ENCODE measurements at regions not wholly inside any gene's neighbourhood (a gene's known extent, or its start where the extent isn't known, plus 50 kb on each side); places are given as distances from the start of the nearest gene placed in this dataset.

DNA sequence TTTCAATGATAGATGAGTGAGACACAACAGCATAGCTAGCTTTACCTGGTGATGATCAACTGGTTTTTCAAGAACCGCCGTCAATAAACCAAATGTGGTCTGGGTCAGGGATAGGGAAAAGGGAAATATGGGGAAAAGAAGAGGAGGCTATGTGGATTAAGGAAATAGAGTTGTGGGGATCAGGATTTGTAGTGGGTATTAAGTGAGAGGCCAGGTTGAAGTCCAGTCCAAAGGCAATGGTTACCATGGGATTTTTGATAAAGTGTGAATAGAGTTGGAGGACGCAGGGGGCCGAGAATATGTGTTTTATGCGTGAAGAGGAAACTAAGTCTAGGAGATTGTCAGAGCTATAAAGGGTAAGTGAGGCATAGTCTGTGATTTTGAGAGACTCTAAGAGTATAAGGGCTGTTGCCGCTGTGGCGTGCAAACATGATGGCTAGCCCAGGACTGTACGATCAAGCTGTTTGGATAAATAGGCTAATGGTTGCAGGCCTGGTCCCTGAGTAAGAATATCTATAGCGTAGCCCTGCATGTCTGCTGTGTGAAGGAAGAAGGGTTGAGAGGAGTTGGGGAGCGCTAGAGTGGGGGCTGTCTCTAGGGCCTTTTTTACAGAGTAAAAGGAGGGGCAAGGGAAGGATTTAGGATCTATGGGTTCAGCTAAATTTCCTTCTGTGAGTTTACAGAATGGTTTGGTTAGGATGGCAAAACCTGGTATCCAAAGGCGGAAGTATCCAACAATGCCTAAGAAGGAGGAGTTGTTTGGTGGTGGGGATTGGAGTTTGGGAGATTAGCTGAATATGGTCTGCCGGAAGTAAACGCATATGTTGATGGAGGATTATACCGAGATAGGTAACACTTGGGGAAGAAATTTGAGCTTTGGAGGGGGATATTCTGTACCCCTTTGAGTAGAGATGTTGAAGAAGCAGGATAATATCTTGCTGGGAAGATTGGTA lies 749.7 kb upstream of the ADGRB3 start:
- ATAC-seq, result no peak
- Histone ChIP-seq H3K36me3 (ENCODE audit: insufficient read depth in 1 of 2, low read depth in 1 of 2) (no peaks in the 10 kb centered on the region), H3K4me1 (no peaks in the 10 kb centered on the region), H3K9me3 (no peaks in the 10 kb centered on the region), H3K4me3 (no peak overlapping the region), H3K27ac (no peak overlapping the region), H3K27me3 (ENCODE audit: insufficient read depth in 3 of 3, low read length in 2 of 3) (peaks cover 0 to 2% (median 0%) of the 10 kb centered on the region in 3 donors)
- no peak for DNase-seq
- 90 to 92% (median 92%) methylated on average over 14 of the region's 14 CpGs for WGBS, 3 donors
- intact Hi-C loops (cut with DNase I), result no loop called here
- TF ChIP-seq, protein P1, sequence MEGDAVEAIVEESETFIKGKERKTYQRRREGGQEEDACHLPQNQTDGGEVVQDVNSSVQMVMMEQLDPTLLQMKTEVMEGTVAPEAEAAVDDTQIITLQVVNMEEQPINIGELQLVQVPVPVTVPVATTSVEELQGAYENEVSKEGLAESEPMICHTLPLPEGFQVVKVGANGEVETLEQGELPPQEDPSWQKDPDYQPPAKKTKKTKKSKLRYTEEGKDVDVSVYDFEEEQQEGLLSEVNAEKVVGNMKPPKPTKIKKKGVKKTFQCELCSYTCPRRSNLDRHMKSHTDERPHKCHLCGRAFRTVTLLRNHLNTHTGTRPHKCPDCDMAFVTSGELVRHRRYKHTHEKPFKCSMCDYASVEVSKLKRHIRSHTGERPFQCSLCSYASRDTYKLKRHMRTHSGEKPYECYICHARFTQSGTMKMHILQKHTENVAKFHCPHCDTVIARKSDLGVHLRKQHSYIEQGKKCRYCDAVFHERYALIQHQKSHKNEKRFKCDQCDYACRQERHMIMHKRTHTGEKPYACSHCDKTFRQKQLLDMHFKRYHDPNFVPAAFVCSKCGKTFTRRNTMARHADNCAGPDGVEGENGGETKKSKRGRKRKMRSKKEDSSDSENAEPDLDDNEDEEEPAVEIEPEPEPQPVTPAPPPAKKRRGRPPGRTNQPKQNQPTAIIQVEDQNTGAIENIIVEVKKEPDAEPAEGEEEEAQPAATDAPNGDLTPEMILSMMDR (IDR thresholded peaks at IDR 0.05), result no peak

DNA sequence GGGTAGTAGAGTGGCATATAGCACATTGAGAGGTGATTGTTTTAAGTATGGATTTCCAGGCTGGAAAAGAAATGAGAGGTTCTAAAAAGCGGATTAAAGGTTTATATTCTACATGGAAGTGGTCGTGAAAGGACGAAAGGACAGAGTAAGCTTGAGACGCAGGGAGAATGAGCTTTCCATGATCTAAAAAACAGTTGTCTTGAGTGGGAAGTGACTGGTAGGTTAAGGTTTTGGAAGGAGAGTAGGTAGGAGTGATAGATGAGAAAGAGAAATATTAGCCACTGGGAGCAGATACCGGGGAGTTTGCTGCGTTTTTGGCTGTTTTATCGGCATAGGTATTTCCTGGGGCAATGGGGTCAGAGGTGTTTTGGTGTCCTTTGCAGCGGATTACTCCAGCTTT lies 750.6 kb upstream of the ADGRB3 start:
- peaks cover 0 to 2% (median 0%) of the 10 kb centered on the region in 3 donors for H3K27me3 ChIP-seq (ENCODE audit: insufficient read depth in 3 of 3, low read length in 2 of 3)
- 83 to 94% (median 86%) methylated on average over 8 of the region's 8 CpGs for WGBS, 3 donors
- intact Hi-C loops (cut with DNase I), result no loop called here
- H3K27ac ChIP-seq, result no peak overlapping the region
- H3K4me3 ChIP-seq, result no peak overlapping the region
- H3K9me3 ChIP-seq, result no peaks in the 10 kb centered on the region
- DNase-seq, result no peak
- no peak for ATAC-seq
- no peaks in the 10 kb centered on the region for H3K36me3 ChIP-seq (ENCODE audit: insufficient read depth in 1 of 2, low read depth in 1 of 2)
- no peaks in the 10 kb centered on the region for H3K4me1 ChIP-seq
- TF ChIP-seq, protein P1 (IDR thresholded peaks at IDR 0.05), result no peak

DNA sequence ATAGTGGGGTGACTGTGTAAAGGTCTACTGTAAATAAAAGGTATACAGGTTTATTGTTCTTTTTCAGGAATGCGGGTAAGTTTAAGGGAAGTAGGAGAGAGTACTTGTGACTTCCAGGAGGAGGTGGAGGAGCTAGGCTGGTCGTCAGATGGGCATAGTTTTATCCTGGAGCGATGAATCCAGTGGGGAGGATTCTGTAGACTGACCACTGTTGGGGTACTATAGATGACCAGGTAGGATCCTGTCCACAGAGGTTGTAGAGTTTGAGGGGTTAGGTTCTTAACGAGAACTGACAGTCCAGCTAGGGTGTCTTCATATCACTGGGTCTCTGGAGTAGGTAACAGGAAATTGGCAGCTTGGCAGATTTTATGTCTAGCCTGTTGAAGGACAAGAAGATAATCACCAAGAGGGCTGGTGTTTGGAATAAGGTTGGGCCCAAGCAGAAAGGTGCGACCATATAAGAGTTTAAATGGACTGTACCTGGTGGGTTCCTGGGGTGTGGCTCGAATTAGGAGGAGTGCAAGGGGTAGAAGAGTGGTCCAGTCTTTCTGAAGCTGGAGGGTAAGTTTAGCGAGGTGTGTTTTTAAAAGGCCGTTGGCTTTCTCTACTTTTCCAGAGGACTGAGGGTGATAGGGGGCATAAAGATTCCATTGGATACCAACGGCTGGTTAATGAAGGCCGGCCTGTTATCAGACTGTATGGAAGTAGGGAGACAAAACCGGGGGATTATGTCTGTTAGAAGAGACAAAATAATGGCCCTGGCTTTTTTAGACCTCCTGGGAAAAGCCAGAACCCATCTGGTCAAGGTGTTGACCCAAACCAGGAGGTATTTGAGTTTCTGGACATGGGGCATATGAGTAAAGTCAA lies 751.3 kb upstream of the ADGRB3 start:
- Histone ChIP-seq H3K9me3 (no peaks in the 10 kb centered on the region), H3K27me3 (ENCODE audit: insufficient read depth in 3 of 3, low read length in 2 of 3) (peaks cover 0 to 2% (median 0%) of the 10 kb centered on the region in 3 donors), H3K4me3 (no peak overlapping the region), H3K36me3 (ENCODE audit: insufficient read depth in 1 of 2, low read depth in 1 of 2) (no peaks in the 10 kb centered on the region), H3K27ac (no peak overlapping the region), H3K4me1 (no peaks in the 10 kb centered on the region)
- WGBS, 3 donors, result 84 to 88% (median 87%) methylated on average over 11 of the region's 11 CpGs
- ATAC-seq (no peak), DNase-seq (no peak)
- TF ChIP-seq, protein P1 (IDR thresholded peaks at IDR 0.05), result no peak
- intact Hi-C loops (cut with DNase I), result no loop called here

DNA sequence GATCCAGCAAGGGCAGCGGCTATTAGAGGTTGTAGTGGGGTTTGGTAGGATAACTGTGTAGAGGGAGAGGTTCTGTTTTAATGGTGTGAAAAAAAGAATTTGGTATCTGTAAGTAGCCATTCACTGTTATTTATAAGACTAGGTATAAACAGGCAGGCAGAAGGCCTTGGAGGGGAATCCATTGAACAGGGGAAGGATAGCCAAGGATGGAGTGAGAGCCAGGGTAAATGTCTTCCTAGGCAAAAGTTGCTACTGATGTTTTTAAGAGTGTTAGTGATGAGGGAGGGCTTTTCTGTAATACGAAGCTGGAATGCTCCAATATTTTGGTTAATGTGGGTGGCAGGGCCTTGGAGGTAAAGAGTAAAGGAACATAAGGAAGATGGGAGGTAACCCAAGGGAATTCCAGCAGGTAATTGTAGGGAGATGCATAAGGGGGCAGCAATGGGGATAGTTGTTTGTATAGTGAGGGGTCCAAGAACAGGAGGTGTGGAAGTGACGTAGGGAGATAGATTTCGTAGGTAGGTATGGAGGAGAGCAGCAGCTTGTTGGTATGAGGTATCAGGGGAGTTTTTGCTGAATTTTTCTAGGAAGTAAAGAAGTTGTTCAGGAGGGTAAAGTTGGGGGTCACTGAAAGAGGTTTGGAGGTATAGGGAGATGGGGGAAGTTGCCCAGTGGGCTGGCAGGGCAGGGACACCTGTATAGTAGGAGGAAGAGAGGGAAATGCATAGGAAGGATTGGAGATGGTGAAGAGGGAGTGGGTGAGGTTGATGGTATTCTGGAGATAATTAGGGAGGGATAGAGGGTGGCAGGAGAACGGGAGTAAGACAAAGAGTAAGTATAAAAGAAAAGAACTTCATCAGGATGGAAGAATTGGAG lies 752.4 kb upstream of the ADGRB3 start:
- WGBS, 3 donors, result 72 to 78% (median 74%) methylated on average over 5 of the region's 5 CpGs

More for the DNA sequence above, 752.4 kb upstream of the ADGRB3 start:
- Histone ChIP-seq H3K9me3 (no peaks in the 10 kb centered on the region), H3K4me1 (no peaks in the 10 kb centered on the region), H3K27ac (no peak overlapping the region), H3K36me3 (ENCODE audit: insufficient read depth in 1 of 2, low read depth in 1 of 2) (no peaks in the 10 kb centered on the region), H3K27me3 (ENCODE audit: insufficient read depth in 3 of 3, low read length in 2 of 3) (peaks cover 0 to 2% (median 0%) of the 10 kb centered on the region in 3 donors), H3K4me3 (no peak overlapping the region)
- intact Hi-C loops (cut with DNase I), result no loop called here
- DNase-seq, result no peak
- ATAC-seq, result no peak
- TF ChIP-seq, protein P1 (IDR thresholded peaks at IDR 0.05), result no peak
